ENCODE measurements at regions not wholly inside any gene's neighbourhood (a gene's known extent, or its start where the extent isn't known, plus 50 kb on each side); places are given as distances from the start of the nearest gene placed in this dataset.
A peak's percentile ranks its signal among the peaks of the same experiment; 100 is the strongest.
"Not testable (repeated sequence)": the region's sequence is repeated elsewhere in the genome, so short reads cannot be mapped to it uniquely, and the experiment has no call there.

DNA sequence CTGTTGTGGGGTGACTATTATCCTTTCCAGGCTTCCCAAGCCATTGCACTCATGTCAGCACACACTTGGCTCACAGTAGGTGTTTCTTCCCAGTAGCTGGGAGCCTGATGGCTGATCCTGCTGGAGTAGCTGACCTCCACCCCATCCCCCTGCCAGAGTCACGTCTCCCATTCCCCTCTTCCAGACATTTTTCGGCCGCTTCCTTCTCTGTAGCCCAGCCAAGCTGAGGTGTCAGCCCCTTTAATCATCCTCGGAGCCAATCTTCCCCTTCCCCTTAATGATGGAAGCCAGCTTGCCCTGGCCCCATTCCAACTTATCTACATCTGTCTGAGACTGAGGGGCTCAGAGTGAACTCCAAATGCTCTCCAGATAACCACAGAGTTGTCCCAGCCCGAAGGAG lies 550.7 kb downstream of the MN1 start:
- Histone ChIP-seq H3K9me3 (replicated peaks in 1 of 3) (no peaks in the 10 kb centered on the region), H3K27ac (no peak overlapping the region)
- intact Hi-C loops (cut with DNase I) = no loop called here

DNA sequence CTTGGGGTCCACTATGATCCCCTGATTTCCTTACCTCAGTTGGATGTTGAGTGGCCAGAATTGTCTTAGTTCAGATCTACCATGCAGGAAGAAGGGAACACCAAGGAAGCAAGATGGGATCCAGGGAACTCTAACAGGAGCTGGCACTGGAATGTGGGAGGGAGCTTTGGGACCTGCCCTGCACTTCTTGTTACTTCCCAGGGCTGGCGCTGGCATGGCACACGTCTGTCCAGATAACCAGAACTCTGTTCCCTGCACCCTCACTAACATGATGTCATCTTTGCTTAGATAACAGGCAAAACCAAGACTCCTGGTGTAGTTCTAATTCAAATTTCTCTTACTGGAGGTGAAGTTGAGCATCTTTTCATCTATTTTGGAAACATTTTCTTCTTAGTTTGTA lies 550.0 kb downstream of the MN1 start:
- WGBS, 4 donors = 87 to 95% (median 89%) methylated on average over 2 of the region's 2 CpGs
- Histone ChIP-seq H3K4me3 (no peak overlapping the region), H3K27ac (no peak overlapping the region), H3K27me3 (no peaks in the 10 kb centered on the region), H3K4me1 (replicated peaks in 1 of 2) (no peaks in the 10 kb centered on the region), H3K9me3 (replicated peaks in 1 of 3) (no peaks in the 10 kb centered on the region), H3K36me3 (replicated peaks in 1 of 2) (no peaks in the 10 kb centered on the region)
- TF ChIP-seq, protein P1, sequence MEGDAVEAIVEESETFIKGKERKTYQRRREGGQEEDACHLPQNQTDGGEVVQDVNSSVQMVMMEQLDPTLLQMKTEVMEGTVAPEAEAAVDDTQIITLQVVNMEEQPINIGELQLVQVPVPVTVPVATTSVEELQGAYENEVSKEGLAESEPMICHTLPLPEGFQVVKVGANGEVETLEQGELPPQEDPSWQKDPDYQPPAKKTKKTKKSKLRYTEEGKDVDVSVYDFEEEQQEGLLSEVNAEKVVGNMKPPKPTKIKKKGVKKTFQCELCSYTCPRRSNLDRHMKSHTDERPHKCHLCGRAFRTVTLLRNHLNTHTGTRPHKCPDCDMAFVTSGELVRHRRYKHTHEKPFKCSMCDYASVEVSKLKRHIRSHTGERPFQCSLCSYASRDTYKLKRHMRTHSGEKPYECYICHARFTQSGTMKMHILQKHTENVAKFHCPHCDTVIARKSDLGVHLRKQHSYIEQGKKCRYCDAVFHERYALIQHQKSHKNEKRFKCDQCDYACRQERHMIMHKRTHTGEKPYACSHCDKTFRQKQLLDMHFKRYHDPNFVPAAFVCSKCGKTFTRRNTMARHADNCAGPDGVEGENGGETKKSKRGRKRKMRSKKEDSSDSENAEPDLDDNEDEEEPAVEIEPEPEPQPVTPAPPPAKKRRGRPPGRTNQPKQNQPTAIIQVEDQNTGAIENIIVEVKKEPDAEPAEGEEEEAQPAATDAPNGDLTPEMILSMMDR (IDR thresholded peaks at IDR 0.05) = no peak
- no peak for TF ChIP-seq POLR2A (IDR thresholded peaks at IDR 0.05)
- intact Hi-C loops (cut with DNase I) = no loop called here
- DNase-seq = no peak

More for the DNA sequence above, 550.7 kb downstream of the MN1 start:
- TF ChIP-seq POLR2A (IDR thresholded peaks at IDR 0.05) = no peak
- TF ChIP-seq, protein P1 (IDR thresholded peaks at IDR 0.05) = no peak
- Histone ChIP-seq H3K27me3 (no peaks in the 10 kb centered on the region), H3K4me3 (no peak overlapping the region), H3K36me3 (replicated peaks in 1 of 2) (no peaks in the 10 kb centered on the region), H3K4me1 (replicated peaks in 1 of 2) (no peaks in the 10 kb centered on the region)
- no peak for DNase-seq
- 76 to 83% (median 78%) methylated on average over 5 of the region's 5 CpGs for WGBS, 4 donors

DNA sequence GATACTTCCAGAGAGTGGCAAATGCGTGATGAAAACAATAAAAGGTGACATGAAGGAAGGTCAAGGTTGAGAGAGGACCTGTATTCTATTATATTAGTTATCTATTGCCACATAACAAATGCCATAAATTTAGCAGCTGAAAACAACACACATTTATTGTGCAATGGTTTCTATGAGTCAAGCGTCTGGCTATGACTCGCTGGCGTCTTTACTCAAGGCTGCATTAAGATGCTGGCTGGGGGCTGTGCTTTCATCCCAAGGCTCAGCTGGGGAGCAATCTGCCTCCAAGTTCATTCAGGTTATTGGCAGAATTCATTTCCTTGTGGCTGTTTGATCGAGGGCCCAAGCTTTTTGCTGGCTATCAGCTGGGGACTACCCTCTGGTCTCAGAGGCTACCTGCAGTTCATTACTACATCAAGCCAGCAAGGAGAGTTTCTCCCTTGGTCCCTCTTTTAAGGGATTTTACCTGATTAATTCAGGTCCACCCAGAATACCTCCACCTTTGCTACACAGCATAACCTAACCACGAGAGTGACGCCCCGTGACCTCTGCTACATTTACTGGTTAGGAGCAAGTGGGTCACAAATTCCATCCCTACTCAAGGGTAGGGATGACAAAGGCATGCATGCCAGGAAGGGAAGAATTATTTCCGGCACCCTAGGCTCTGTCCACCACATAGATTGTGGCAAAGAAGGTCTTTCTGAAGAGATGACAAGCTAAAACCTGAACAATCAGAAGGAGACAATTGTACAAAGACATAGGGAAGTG lies 549.1 kb downstream of the MN1 start:
- intact Hi-C loops (cut with DNase I) = no loop called here
- no peak overlapping the region for H3K27ac ChIP-seq
- no peaks in the 10 kb centered on the region for H3K4me1 ChIP-seq (replicated peaks in 1 of 2)
- WGBS, 4 donors = 57 to 66% (median 64%) methylated on average over 8 to 9 of the region's 9 CpGs
- H3K4me3 ChIP-seq = no peak overlapping the region
- no peaks in the 10 kb centered on the region for H3K27me3 ChIP-seq
- H3K9me3 ChIP-seq (replicated peaks in 1 of 3) = no peaks in the 10 kb centered on the region
- H3K36me3 ChIP-seq (replicated peaks in 1 of 2) = no peaks in the 10 kb centered on the region
- peak in 5 of 7 donors; percentile 17 to 39 (median 31) for DNase-seq
- TF ChIP-seq, protein P1 (IDR thresholded peaks at IDR 0.05) = no peak
- no peak for TF ChIP-seq POLR2A (IDR thresholded peaks at IDR 0.05)

DNA sequence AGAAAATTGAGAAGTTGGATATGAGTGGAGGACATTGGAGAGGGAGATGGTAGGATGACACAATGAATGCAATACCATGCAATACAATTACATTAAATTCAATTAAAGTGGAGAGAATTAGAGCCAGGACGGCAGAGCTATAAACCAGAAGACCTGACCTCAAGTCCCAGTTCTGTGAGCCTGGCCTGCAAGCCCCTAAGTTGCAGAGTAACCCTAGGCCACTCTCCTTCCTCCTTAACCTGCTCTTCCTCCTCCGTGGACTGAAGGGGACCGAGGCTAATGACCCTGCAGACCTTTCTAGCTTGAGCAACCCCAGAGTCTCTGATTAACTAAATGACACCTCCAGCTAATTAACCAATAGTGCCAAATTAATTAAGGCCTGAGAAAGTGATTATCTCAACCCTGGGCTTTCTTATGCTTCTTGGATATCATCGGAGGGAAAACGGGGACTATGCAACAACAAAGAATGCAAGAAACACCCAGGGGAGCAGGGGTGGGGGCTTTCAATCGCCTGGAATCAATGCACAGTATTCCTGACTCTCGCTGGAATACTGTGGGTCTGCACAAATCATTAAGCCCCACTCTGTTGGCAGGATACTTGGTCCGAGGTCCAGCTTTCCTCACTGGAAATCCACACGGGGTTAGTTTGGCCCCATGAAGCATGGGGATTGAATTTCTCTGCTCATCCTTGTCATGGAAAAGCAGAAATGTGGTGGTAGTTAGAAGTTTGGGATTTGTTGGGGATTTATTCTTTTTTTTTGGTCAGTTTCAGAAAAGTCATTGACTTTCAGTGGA lies 548.3 kb downstream of the MN1 start:
- TF ChIP-seq POLR2A (IDR thresholded peaks at IDR 0.05) = no peak
- TF ChIP-seq, protein P1 (IDR thresholded peaks at IDR 0.05) = no peak
- WGBS, 4 donors = 72 to 87% (median 82%) methylated on average over 7 to 9 of the region's 9 CpGs
- Histone ChIP-seq H3K9me3 (replicated peaks in 1 of 3) (no peaks in the 10 kb centered on the region), H3K4me1 (replicated peaks in 1 of 2) (no peaks in the 10 kb centered on the region), H3K27ac (no peak overlapping the region), H3K4me3 (no peak overlapping the region), H3K36me3 (replicated peaks in 1 of 2) (no peaks in the 10 kb centered on the region), H3K27me3 (no peaks in the 10 kb centered on the region)
- intact Hi-C loops (cut with DNase I) = no loop called here
- DNase-seq = no peak

DNA sequence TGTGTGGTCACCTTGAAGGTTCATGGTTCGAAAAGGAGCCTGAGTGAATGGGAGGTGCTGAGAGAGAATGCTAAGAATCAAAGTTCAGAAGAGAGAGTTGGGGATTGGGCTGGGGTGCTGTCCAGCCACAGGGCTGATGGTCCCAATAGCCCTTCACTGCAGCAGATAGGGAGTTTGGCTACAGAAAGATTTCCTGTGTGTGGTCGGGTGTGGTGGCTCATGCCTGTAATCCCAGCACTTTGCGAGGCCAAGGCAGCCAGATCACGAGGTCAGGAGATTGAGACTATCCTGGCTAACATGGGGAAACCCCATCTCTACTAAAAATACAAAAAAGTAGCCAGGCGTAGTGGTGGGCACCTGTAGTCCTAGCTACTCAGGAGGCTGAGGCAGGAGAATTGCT lies 547.5 kb downstream of the MN1 start:
- H3K4me3 ChIP-seq; H3K36me3 ChIP-seq (replicated peaks in 1 of 2); H3K9me3 ChIP-seq (replicated peaks in 1 of 3); DNase-seq; intact Hi-C loops (cut with DNase I); H3K27ac ChIP-seq; H3K27me3 ChIP-seq; H3K4me1 ChIP-seq (replicated peaks in 1 of 2): not testable (repeated sequence)
- 77 to 93% (median 89%) methylated on average over 5 of the region's 5 CpGs for WGBS, 4 donors

Data from adrenal gland (tissue), 9 donors.